Endothelial cell of umbilical vein (primary cell): ENCODE measurements at regions not wholly inside any gene's neighbourhood (a gene's known extent, or its start where the extent isn't known, plus 50 kb on each side); places are given as distances from the start of the nearest gene placed in this dataset.
"Not testable (repeated sequence)": the region's sequence is repeated elsewhere in the genome, so short reads cannot be mapped to it uniquely, and the experiment has no call there.

Source experiments
- CTCF ChIP-seq, 2 donors: IDR thresholded peaks; 1 replicate in 1 of 2; 2 replicates in 1 of 2; pipeline ENCODE4 v1.5.1; 2011; ENCODE audit warnings: low read length in 2 of 2, mild to moderate bottlenecking in 2 of 2, moderate library complexity in 2 of 2, control low read depth in 1 of 2, inconsistent platforms in 1 of 2, low read depth in 1 of 2; ENCODE audit not compliant: insufficient read depth in 1 of 2; ENCODE audit errors: extremely low read depth in 1 of 2
- EZH2 ChIP-seq: IDR thresholded peaks from 2 replicates; pipeline ENCODE4 v1.6.1; 2012; ENCODE audit warnings: borderline replicate concordance, low read depth, mild to moderate bottlenecking, moderate library complexity, low read length, inconsistent platforms; ENCODE audit not compliant: severe bottlenecking
- FOS ChIP-seq: IDR thresholded peaks from 2 replicates; pipeline ENCODE4 v1.6.1; 2011; ENCODE audit warnings: mild to moderate bottlenecking, low read length, moderate library complexity, borderline replicate concordance; ENCODE audit not compliant: insufficient read depth
- GATA2 ChIP-seq: IDR thresholded peaks from 2 replicates; pipeline ENCODE4 v1.7.0; 2011; ENCODE audit warnings: low read depth, mild to moderate bottlenecking, moderate library complexity, mixed read lengths, low read length; ENCODE audit not compliant: insufficient read length, insufficient read depth
- JUN ChIP-seq: IDR thresholded peaks from 2 replicates; pipeline ENCODE4 v1.6.1; 2011; ENCODE audit warnings: borderline replicate concordance, low read depth; ENCODE audit not compliant: insufficient read length, insufficient read depth
- MAX ChIP-seq: IDR thresholded peaks from 2 replicates; pipeline ENCODE4 v1.6.1; 2011; ENCODE audit not compliant: insufficient read depth, insufficient read length
- MYC ChIP-seq: IDR thresholded peaks from one replicate; pipeline ENCODE4 v1.6.1; 2011; ENCODE audit warnings: mild to moderate bottlenecking, low read depth, low read length
- POLR2A ChIP-seq: IDR thresholded peaks from 2 replicates; pipeline ENCODE4 v1.6.1; 2012; ENCODE audit warnings: low read depth, mild to moderate bottlenecking, control low read depth, low read length
- POLR2AphosphoS5 ChIP-seq: IDR thresholded peaks from 2 replicates; pipeline ENCODE4 v1.6.1; 2012; ENCODE audit warnings: low read depth, mild to moderate bottlenecking, control low read depth, low read length, moderate library complexity; ENCODE audit not compliant: insufficient read depth

- not testable (repeated sequence) for TF ChIP-seq POLR2A; EZH2; CTCF (IDR thresholded peaks at IDR 0.05; ENCODE audit: extremely low read depth in 1 of 2, insufficient read depth in 1 of 2, low read depth in 1 of 2, low read length in 2 of 2); MAX; JUN; POLR2AphosphoS5; MYC; GATA2; FOS
Observed at GRCh38 chr3:162717074-162717473, 1220.5 kb downstream of the OTOL1 start.
